OCI-LY3 (cell line): ENCODE measurements at regions not wholly inside any gene's neighbourhood (a gene's known extent, or its start where the extent isn't known, plus 50 kb on each side); places are given as distances from the start of the nearest gene placed in this dataset.
A peak's percentile ranks its signal among the peaks of the same experiment; 100 is the strongest.

Experiments used
- EZH2phosphoT487 ChIP-seq: fragments of 200-600 bp; shearing (Covaris generic); IDR thresholded peaks from 2 replicates; pipeline ENCODE4 v1.6.1; 2018; ENCODE audit warnings: antibody characterized with exemption, mixed run types, low read depth
- TF ChIP-seq, protein P1 (sequence below): fragments of 200-600, 300-600 bp; sonication (generic); IDR thresholded peaks from 2 replicates; pipeline ENCODE4 v1.5.1; 2014; ENCODE audit warnings: antibody characterized with exemption, low read length, low read depth

DNA sequence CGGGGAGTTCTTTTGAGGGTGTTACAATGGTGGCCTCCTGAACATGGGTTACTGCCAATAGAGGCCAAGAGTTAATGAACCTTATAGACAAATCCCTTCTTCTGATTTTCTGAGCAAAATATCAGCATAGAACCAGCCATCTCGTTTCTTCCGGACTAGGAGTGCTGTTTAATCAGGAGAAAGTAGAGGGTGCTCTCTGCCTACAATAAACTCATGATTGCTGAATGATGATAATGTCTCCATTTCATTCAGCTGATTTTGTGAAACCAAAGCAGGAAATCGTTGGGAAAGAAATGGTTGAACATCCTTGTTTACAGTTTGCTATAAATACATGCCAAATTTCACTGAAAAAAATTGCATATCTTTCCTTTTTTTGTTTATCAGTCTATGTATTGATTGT lies 142.8 kb upstream of the PLSCR5 start:
- TF ChIP-seq, protein P1, sequence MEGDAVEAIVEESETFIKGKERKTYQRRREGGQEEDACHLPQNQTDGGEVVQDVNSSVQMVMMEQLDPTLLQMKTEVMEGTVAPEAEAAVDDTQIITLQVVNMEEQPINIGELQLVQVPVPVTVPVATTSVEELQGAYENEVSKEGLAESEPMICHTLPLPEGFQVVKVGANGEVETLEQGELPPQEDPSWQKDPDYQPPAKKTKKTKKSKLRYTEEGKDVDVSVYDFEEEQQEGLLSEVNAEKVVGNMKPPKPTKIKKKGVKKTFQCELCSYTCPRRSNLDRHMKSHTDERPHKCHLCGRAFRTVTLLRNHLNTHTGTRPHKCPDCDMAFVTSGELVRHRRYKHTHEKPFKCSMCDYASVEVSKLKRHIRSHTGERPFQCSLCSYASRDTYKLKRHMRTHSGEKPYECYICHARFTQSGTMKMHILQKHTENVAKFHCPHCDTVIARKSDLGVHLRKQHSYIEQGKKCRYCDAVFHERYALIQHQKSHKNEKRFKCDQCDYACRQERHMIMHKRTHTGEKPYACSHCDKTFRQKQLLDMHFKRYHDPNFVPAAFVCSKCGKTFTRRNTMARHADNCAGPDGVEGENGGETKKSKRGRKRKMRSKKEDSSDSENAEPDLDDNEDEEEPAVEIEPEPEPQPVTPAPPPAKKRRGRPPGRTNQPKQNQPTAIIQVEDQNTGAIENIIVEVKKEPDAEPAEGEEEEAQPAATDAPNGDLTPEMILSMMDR = peak; percentile 54
- TF ChIP-seq EZH2phosphoT487 = no peak
